ENCODE measurements at regions not wholly inside any gene's neighbourhood (a gene's known extent, or its start where the extent isn't known, plus 50 kb on each side); places are given as distances from the start of the nearest gene placed in this dataset.

DNA sequence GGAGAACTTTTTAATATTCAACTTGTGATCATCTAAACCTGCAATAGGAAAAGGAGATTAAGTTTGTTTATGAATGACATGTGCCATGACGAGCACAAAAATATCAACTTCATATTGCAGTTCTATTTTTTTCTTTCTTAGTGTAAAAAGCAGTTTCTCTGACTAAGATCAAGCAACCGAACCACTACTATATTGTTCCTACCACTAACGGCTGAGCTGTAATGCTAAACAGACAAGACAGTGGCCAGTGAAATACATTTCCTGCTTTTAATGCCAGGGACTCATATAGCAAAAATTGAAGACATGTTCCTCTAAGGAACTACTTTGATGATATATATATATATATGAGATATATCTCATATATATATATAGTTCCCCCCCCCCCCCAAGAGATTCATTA, 1705.6 kb upstream of the TMEFF2 start:
- WGBS, 2 donors: 81 to 84% methylated on average over 3 of the region's 3 CpGs
- no peak overlapping the region for H3K4me3 ChIP-seq (ENCODE audit: low read depth, poor library complexity, severe bottlenecking)
- TF ChIP-seq, protein P1, sequence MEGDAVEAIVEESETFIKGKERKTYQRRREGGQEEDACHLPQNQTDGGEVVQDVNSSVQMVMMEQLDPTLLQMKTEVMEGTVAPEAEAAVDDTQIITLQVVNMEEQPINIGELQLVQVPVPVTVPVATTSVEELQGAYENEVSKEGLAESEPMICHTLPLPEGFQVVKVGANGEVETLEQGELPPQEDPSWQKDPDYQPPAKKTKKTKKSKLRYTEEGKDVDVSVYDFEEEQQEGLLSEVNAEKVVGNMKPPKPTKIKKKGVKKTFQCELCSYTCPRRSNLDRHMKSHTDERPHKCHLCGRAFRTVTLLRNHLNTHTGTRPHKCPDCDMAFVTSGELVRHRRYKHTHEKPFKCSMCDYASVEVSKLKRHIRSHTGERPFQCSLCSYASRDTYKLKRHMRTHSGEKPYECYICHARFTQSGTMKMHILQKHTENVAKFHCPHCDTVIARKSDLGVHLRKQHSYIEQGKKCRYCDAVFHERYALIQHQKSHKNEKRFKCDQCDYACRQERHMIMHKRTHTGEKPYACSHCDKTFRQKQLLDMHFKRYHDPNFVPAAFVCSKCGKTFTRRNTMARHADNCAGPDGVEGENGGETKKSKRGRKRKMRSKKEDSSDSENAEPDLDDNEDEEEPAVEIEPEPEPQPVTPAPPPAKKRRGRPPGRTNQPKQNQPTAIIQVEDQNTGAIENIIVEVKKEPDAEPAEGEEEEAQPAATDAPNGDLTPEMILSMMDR (IDR thresholded peaks at IDR 0.05): no peak
- TF ChIP-seq POLR2A (IDR thresholded peaks at IDR 0.05): no peak
- intact Hi-C loops (cut with DNase I; ENCODE audit: low total_unique reads): no loop called here
- DNase-seq (ENCODE audit: low spot score in 2 of 2): no peak

DNA sequence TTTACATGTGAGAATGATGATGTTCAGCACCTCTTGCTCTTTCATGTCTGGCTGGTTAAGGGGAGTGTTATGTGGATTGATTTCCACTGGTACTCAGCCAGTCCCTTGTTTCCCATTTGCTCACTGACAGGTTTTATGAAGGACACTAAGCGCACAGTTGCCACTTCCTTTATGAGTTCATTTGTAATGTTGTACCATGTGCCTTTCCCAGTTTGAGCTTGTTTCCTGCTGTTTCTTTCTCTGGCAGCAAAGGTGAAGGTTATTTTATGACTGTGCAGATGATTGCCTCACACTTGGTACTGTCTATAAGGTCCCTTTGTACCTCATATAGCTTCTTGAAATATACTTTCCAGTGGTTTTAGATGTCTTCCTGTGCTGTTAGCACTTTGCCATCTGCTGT, 1700.5 kb upstream of the TMEFF2 start:
- TF ChIP-seq, protein P1 (IDR thresholded peaks at IDR 0.05): no peak
- no peak for TF ChIP-seq POLR2A (IDR thresholded peaks at IDR 0.05)
- DNase-seq (ENCODE audit: low spot score in 2 of 2): no peak
- intact Hi-C loops (cut with DNase I; ENCODE audit: low total_unique reads): no loop called here
- 68 to 77% methylated on average over 1 of the region's 1 CpG for WGBS, 2 donors
- H3K4me3 ChIP-seq (ENCODE audit: low read depth, poor library complexity, severe bottlenecking): no peak overlapping the region

DNA sequence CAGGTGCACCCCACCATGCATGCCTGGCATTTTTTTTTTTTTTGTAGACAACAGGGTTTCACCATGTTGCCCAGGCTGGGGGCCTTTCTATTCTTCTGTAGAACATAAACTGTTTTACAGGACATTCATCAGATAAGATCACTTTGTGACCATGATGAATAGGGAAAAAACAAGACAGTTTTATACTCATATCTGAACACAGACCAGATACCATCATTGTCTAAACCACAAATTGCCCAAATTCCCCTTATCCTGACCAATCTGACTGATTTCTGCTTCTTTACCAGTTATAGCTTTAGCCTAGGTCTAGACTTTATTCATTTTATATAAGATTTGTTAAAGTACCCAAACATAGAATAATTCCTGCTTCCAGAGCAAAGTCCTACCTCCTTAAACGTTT, 1699.3 kb upstream of the TMEFF2 start:
- whole genome bisulfite sequencing, 2 donors: 71 to 72% methylated on average over 1 of the region's 1 CpG
- intact Hi-C loops (cut with DNase I; ENCODE audit: low total_unique reads): no loop called here
- DNase-seq (ENCODE audit: low spot score in 2 of 2): no peak
- TF ChIP-seq POLR2A (IDR thresholded peaks at IDR 0.05): no peak
- TF ChIP-seq, protein P1 (IDR thresholded peaks at IDR 0.05): no peak
- no peak overlapping the region for H3K4me3 ChIP-seq (ENCODE audit: low read depth, poor library complexity, severe bottlenecking)

DNA sequence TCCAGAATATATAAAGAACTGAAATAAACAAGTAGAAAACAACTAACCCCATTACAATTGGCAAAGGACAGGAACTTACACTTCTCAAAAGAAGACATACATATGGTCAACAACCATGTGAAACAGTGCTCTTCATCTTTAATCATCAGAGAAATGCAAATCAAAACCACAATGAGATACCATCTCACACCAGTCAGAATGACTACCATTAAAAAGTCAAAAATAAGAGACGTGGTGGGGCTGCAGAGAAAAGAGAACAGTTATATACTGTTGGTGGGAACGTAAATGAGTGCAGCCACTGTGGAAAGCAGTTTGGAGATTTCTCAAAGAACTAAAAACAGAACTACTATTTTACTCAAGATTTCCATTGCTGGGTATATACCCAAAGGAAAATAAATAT, 1696.3 kb upstream of the TMEFF2 start:
- no peak overlapping the region for H3K4me3 ChIP-seq (ENCODE audit: low read depth, poor library complexity, severe bottlenecking)
- intact Hi-C loops (cut with DNase I; ENCODE audit: low total_unique reads): no loop called here
- TF ChIP-seq, protein P1 (IDR thresholded peaks at IDR 0.05): no peak
- TF ChIP-seq POLR2A (IDR thresholded peaks at IDR 0.05): no peak
- DNase-seq (ENCODE audit: low spot score in 2 of 2): no peak
- 71 to 78% methylated on average over 2 of the region's 2 CpGs for WGBS, 2 donors

DNA sequence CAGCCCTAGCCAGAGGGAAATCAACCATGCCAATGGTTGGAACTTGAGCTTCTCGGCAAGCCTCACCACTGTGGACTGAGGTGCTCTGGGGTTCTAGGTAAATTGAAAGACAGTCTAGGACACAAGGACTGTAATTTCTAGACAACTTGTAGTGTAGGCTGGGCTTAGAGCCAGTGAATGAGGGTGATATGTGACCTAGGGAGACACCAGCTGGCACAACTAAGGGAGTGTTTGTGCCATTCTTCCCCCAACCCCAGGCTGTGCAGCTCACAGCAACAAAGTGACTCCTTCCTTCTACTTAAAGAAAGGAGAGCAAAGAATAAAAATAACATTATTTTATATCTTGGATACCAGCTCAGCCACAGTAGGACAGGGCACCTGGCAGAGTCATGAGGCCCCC, 1690.7 kb upstream of the TMEFF2 start:
- 100% methylated on average over 1 of the region's 1 CpG for WGBS, 2 donors
- intact Hi-C loops (cut with DNase I; ENCODE audit: low total_unique reads): no loop called here
- H3K4me3 ChIP-seq (ENCODE audit: low read depth, poor library complexity, severe bottlenecking): no peak overlapping the region
- TF ChIP-seq, protein P1 (IDR thresholded peaks at IDR 0.05): no peak
- TF ChIP-seq POLR2A (IDR thresholded peaks at IDR 0.05): no peak
- no peak for DNase-seq (ENCODE audit: low spot score in 2 of 2)

DNA sequence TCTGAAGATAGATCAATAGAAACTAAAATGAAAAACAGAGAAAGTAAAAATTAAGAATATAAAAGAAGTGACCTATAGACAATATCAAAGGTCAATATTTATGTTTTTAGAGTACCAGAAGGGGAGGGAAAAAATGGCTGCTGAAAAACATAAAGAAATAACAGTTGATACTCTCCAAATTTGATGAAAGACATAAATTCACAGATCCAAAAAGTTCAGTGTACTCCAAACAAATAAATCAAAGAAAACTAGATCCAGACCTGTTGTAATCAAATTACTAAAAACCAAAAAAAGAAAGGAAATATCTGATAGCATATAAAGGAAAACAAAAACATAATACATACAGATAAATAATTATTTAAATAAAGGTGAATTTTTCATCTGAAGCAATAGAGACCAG, 1689.1 kb upstream of the TMEFF2 start:
- no peak for DNase-seq (ENCODE audit: low spot score in 2 of 2)
- TF ChIP-seq, protein P1 (IDR thresholded peaks at IDR 0.05): no peak
- no peak for TF ChIP-seq POLR2A (IDR thresholded peaks at IDR 0.05)
- intact Hi-C loops (cut with DNase I; ENCODE audit: low total_unique reads): no loop called here
- H3K4me3 ChIP-seq (ENCODE audit: low read depth, poor library complexity, severe bottlenecking): no peak overlapping the region

Measured in lower leg skin (tissue), 4 donors.